Calu3 (cell line): ENCODE measurements at regions not wholly inside any gene's neighbourhood (a gene's known extent, or its start where the extent isn't known, plus 50 kb on each side); places are given as distances from the start of the nearest gene placed in this dataset.

Experiments used
- BruUV-seq: library from RNA; stranded (reverse); fragments of 400-500 nt; replicated peaks from 2 replicates; lab custom pipeline; 2021; lab: Mats Ljungman, UMichigan
- CTCF ChIA-PET: fragments of 300-600 bp; sonication (Branson Sonifier 250); formaldehyde crosslinking; loops from one replicate; lab custom pipeline; 2022; ENCODE audit warnings: antibody characterized with exemption; lab: Charles Lee
- DNase-seq: peaks from one replicate; pipeline ENCODE4 v3.0.0; 2022
- H3K27ac Mint-ChIP-seq: one replicate; pipeline ENCODE4 v1.8.0; 2022; ENCODE audit warnings: mixed read lengths; ENCODE audit not compliant: unreplicated experiment
- H3K27me3 Mint-ChIP-seq: one replicate; pipeline ENCODE4 v1.8.0; 2022; ENCODE audit warnings: mixed read lengths; ENCODE audit not compliant: unreplicated experiment
- H3K36me3 Mint-ChIP-seq: one replicate; pipeline ENCODE4 v1.8.0; 2022; ENCODE audit warnings: mild to moderate bottlenecking, moderate library complexity, mixed read lengths; ENCODE audit not compliant: insufficient read depth, unreplicated experiment
- H3K4me1 Mint-ChIP-seq: one replicate; pipeline ENCODE4 v1.8.0; 2022; ENCODE audit warnings: mild to moderate bottlenecking, low read depth, mixed read lengths; ENCODE audit not compliant: unreplicated experiment
- H3K4me3 Mint-ChIP-seq: one replicate; pipeline ENCODE4 v1.8.0; 2022; ENCODE audit warnings: mild to moderate bottlenecking, low read depth, moderate library complexity, mixed read lengths; ENCODE audit not compliant: unreplicated experiment
- H3K9me3 Mint-ChIP-seq: one replicate; pipeline ENCODE4 v1.8.0; 2022; ENCODE audit warnings: low read depth, mixed read lengths; ENCODE audit not compliant: unreplicated experiment
- intact Hi-C: fragments of 100-400 bp; cut with micrococcal nuclease; formaldehyde crosslinking; loops from one replicate; pipeline ENCODE4 v1.10.0; 2022; ENCODE audit not compliant: unreplicated experiment
- TF ChIP-seq, protein P1 (sequence below): fragments of 200-600 bp; IDR thresholded peaks from one replicate; pipeline ENCODE4 v1.8.0; 2022; ENCODE audit warnings: antibody characterized with exemption; ENCODE audit not compliant: unreplicated experiment

DNA sequence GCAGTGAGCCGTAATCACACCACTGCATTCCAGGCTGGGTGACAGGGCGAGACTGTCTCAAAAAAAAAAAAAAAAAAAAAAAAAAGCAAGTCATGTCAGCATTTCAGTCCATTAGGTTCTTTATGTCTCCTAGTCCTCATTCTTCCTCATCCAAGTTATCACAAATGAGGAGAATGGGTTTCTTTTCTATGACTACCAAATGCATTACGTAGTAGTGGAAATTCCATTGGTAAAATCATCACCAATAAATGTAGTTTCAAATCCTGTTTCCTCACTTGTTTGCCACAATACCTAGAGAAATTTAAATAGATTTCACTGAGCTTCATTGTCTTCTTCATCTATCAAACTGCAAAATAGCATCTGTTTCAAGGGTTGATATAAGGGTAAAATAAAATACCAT is 317.6 kb upstream of the MME start:
- TF ChIP-seq, protein P1, sequence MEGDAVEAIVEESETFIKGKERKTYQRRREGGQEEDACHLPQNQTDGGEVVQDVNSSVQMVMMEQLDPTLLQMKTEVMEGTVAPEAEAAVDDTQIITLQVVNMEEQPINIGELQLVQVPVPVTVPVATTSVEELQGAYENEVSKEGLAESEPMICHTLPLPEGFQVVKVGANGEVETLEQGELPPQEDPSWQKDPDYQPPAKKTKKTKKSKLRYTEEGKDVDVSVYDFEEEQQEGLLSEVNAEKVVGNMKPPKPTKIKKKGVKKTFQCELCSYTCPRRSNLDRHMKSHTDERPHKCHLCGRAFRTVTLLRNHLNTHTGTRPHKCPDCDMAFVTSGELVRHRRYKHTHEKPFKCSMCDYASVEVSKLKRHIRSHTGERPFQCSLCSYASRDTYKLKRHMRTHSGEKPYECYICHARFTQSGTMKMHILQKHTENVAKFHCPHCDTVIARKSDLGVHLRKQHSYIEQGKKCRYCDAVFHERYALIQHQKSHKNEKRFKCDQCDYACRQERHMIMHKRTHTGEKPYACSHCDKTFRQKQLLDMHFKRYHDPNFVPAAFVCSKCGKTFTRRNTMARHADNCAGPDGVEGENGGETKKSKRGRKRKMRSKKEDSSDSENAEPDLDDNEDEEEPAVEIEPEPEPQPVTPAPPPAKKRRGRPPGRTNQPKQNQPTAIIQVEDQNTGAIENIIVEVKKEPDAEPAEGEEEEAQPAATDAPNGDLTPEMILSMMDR: no peak
- no peak overlapping the region for H3K27ac Mint-ChIP-seq
- DNase-seq: no peak
- H3K27me3 Mint-ChIP-seq: no peaks in the 10 kb centered on the region
- H3K4me1 Mint-ChIP-seq: no peaks in the 10 kb centered on the region
- H3K36me3 Mint-ChIP-seq: no peaks in the 10 kb centered on the region
- H3K4me3 Mint-ChIP-seq: no peak overlapping the region
- CTCF ChIA-PET: no interaction called here
- peaks cover 7% of the 10 kb centered on the region for H3K9me3 Mint-ChIP-seq
- intact Hi-C loops: no loop called here
- no TSS peak for BruUV-seq

DNA sequence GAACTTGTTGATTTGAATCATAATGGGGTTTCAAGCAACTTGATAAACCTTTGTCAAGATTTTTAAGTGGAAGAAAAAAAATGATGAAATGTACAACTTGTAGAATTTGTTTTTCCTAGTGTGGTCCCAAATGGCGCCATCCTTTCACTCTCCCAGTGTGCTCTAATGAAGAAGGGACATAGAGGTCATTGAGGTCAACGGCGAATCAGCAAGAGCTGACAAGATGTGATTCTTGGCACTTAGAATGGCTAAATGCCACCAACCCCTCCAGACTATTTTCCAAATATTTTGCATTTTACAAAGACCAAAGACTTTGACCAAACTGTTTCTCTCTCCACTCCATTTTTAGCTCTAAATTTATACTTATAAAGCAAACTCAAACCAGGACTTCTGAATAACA is 320.2 kb upstream of the MME start:
- no peak overlapping the region for H3K4me3 Mint-ChIP-seq
- H3K9me3 Mint-ChIP-seq: peaks cover 4% of the 10 kb centered on the region
- H3K4me1 Mint-ChIP-seq: no peaks in the 10 kb centered on the region
- BruUV-seq: no TSS peak
- intact Hi-C loops: loop anchor here (2.0 kb wide), 1 partner anchor 943 kb away; no protein-coding TSS in a partner anchor
- CTCF ChIA-PET: no interaction called here
- H3K36me3 Mint-ChIP-seq: no peaks in the 10 kb centered on the region
- TF ChIP-seq, protein P1: no peak
- no peak for DNase-seq
- no peak overlapping the region for H3K27ac Mint-ChIP-seq
- no peaks in the 10 kb centered on the region for H3K27me3 Mint-ChIP-seq

DNA sequence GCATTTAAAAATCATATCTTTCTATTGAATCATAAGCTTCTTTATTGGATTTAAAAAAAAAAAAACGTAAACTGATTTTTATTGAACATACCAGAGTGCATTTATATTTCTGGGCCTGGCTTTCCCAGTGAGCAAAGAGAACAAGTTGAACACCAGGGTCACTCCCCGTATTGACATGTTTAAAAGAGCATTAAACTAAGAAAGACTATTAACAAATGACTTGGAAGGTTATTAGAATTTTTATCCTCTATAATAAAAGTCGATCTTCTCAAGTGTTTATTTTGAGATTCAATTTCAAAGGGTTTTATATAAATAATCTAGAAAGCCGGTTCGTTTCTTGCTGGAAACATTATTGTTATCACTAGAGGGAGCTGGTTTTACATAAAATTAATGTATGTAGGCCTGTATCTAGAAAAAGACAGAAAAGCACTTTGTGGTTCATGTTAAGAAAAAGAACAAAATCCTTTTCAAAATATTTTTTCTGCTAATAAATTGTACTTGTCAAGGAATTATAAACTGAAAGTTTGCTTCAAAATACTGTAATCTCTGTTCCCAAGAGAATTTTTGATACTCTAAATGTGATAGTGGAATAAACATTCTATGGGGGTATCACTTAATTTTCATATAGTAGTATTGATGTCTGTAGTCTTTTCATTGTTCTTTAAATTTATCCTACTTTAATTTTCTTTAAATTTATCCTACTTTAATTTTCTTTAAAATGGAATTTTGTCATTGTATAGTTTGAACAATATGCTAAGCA is 321.8 kb upstream of the MME start:
- TF ChIP-seq, protein P1: no peak
- intact Hi-C loops: loop anchor here (1.0 to 2.0 kb wide), 2 partner anchors 565 to 945 kb away; no protein-coding TSS in a partner anchor
- DNase-seq: no peak
- Mint-ChIP-seq H3K27me3 (no peaks in the 10 kb centered on the region), H3K4me3 (no peak overlapping the region), H3K36me3 (no peaks in the 10 kb centered on the region), H3K27ac (no peak overlapping the region), H3K4me1 (no peaks in the 10 kb centered on the region), H3K9me3 (peaks cover 4% of the 10 kb centered on the region)
- BruUV-seq: no TSS peak
- CTCF ChIA-PET: interaction anchor here (0.6 to 1.3 kb wide), 3 partner anchors 39 to 563 kb away, joined by 3 to 7 read pairs (median 4); no protein-coding TSS in a partner anchor

DNA sequence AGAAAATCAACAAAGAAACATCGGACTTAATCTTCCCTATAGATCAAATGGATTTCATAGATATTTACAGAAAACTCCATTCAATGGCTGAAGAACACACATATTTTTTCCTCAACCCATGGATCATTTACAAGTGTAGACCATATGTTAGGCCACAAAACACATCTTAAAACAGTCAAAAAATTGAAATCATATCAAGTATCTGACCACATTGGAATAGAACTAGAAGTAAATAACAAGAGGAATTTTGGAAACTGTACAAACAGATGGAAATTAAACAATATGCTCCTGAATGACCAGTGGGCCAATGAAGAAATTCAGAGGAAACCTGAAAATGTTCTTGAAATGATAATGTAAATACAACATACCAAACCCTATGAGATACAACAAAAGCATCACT is 323.1 kb upstream of the GPR149 start:
- Mint-ChIP-seq H3K9me3 (peaks cover 4% of the 10 kb centered on the region), H3K27ac (no peak overlapping the region), H3K36me3 (no peaks in the 10 kb centered on the region), H3K4me1 (no peaks in the 10 kb centered on the region), H3K4me3 (no peak overlapping the region), H3K27me3 (no peaks in the 10 kb centered on the region)
- intact Hi-C loops: no loop called here
- BruUV-seq: no TSS peak
- TF ChIP-seq, protein P1: no peak
- CTCF ChIA-PET: no interaction called here
- DNase-seq: no peak
